HG02970 (cell line): ENCODE measurements at regions not wholly inside any gene's neighbourhood (a gene's known extent, or its start where the extent isn't known, plus 50 kb on each side); places are given as distances from the start of the nearest gene placed in this dataset.
"Not testable (repeated sequence)": the region's sequence is repeated elsewhere in the genome, so short reads cannot be mapped to it uniquely, and the experiment has no call there.

Experiments used
- ATAC-seq: cut with Tn5 transposase; IDR thresholded peaks from one replicate; pipeline ENCODE4 v1.9.1; 2021; ENCODE audit warnings: mild to moderate bottlenecking, moderate library complexity, moderate number of reproducible peaks; ENCODE audit not compliant: unreplicated experiment, low FRiP score

- ATAC-seq: no peak
Observed at GRCh38 chr2:215803150-215803549, 210.2 kb downstream of the MREG start.

- ATAC-seq: no peak
Observed at GRCh38 chr2:215799194-215799593, 214.2 kb downstream of the MREG start.

GRCh38 chr2:215797676-215798075 lies 215.7 kb downstream of the MREG start:
- ATAC-seq: no peak

GRCh38 chr2:215796140-215796855 lies 217.1 kb downstream of the MREG start:
- no peak for ATAC-seq

- no peak for ATAC-seq
Observed at GRCh38 chr2:215794829-215795546, 218.4 kb downstream of the MREG start.

GRCh38 chr2:215793747-215794595 lies 219.4 kb downstream of the MREG start:
- no peak for ATAC-seq

- ATAC-seq: no peak
Observed at GRCh38 chr2:215791481-215791937, 221.8 kb downstream of the MREG start.

- no peak for ATAC-seq
Observed at GRCh38 chr2:215790523-215791421, 222.6 kb downstream of the MREG start.

GRCh38 chr2:215787565-215788178 lies 225.7 kb downstream of the MREG start:
- no peak for ATAC-seq

- ATAC-seq: no peak
Observed at GRCh38 chr2:215787025-215787424, 226.3 kb downstream of the MREG start.

GRCh38 chr2:215784371-215784783 lies 229.0 kb downstream of the MREG start:
- ATAC-seq: no peak

GRCh38 chr2:215783640-215784039 lies 229.7 kb downstream of the MREG start:
- not testable (repeated sequence) for ATAC-seq

GRCh38 chr2:215782965-215783364 lies 230.4 kb downstream of the MREG start:
- no peak for ATAC-seq

GRCh38 chr2:215782295-215782694 lies 231.1 kb downstream of the MREG start:
- no peak for ATAC-seq

GRCh38 chr2:215780907-215781685 lies 232.3 kb downstream of the MREG start:
- ATAC-seq: no peak

- no peak for ATAC-seq
Observed at GRCh38 chr2:215780313-215780712, 233.0 kb downstream of the MREG start.

GRCh38 chr2:215779912-215780311 lies 233.4 kb downstream of the MREG start:
- ATAC-seq: no peak

GRCh38 chr2:215777465-215778044 lies 235.8 kb downstream of the MREG start:
- no peak for ATAC-seq
